ENCODE measurements at regions not wholly inside any gene's neighbourhood (a gene's known extent, or its start where the extent isn't known, plus 50 kb on each side); places are given as distances from the start of the nearest gene placed in this dataset.

DNA sequence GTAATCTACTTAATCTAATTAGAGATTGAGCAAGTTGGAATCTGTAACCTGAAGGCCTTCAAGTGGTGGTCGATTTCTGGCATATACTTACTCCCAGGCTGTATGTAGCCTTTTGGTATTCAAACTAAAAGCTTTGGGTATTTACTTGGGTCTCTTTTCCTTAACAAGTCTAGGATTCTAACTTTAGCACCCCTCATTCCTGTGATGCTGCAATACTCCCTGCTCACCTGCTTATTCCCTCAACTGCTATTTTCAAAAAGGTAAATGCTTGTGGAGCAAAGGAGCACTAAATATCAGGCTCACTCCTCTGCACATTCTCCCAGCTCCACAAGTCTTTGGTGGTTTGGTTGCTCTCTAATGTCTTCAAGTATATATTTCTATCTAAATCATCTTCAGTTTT lies 68.0 kb upstream of the CYYR1 start:
- H3K79me2 ChIP-seq (ENCODE audit: control insufficient read depth, insufficient read depth, low read length) = no peaks in the 10 kb centered on the region
- no peak for DNase-seq (ENCODE audit: low read depth, low spot score)
- H3K4me2 ChIP-seq (ENCODE audit: insufficient read depth, low read length) = no peak overlapping the region
- TF ChIP-seq, protein P1, sequence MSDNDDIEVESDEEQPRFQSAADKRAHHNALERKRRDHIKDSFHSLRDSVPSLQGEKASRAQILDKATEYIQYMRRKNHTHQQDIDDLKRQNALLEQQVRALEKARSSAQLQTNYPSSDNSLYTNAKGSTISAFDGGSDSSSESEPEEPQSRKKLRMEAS (IDR thresholded peaks at IDR 0.05; ENCODE audit: insufficient read depth, insufficient read length) = no peak
- no peak for TF ChIP-seq MYC (IDR thresholded peaks at IDR 0.05; ENCODE audit: low read depth, low read length)
- ChIA-PET POLR2A (no interaction called here), CTCF (no interaction called here)
- H3K9me1 ChIP-seq (replicated peaks; ENCODE audit: control insufficient read depth, extremely low read depth, insufficient read depth, low read length) = no peaks in the 10 kb centered on the region
- dilution Hi-C loops (cut with MboI; ENCODE audit: extremely low pct_ligation_motif_present, low sequenced_read_pairs) = no loop called here
- intact Hi-C loops (cut with micrococcal nuclease) = no loop called here
- H4K20me1 ChIP-seq (replicated peaks; ENCODE audit: control insufficient read depth, extremely low read depth, insufficient read depth, low read length) = no peaks in the 10 kb centered on the region
- no peaks in the 10 kb centered on the region for H3K9me3 ChIP-seq (replicated peaks; ENCODE audit: control insufficient read depth, insufficient read depth, low read length)
- H3K9ac ChIP-seq (replicated peaks; ENCODE audit: extremely low read depth, insufficient read depth, low read length) = no peak overlapping the region
- no peaks in the 10 kb centered on the region for H3K36me3 ChIP-seq (ENCODE audit: control insufficient read depth in 2 of 2, extremely low read depth in 1 of 2, insufficient read depth in 2 of 2, low read length in 2 of 2)
- H3K27ac ChIP-seq (ENCODE audit: insufficient read depth, low read depth, low read length) = no peak overlapping the region
- H3K27me3 ChIP-seq (ENCODE audit: control insufficient read depth in 2 of 2, insufficient read depth in 2 of 2, low read length in 2 of 2) = no peaks in the 10 kb centered on the region
- H3K4me3 ChIP-seq (replicated peaks in 1 of 3; ENCODE audit: insufficient read depth in 1 of 3, low read depth in 1 of 3, low read length in 3 of 3) = no peak overlapping the region
- H3K4me1 ChIP-seq (ENCODE audit: control insufficient read depth, extremely low read depth, insufficient read depth, low read length) = no peaks in the 10 kb centered on the region
- BruUV-seq (replicated peaks) = no TSS peak
- no peak for FAIRE-seq
- H2AFZ ChIP-seq (ENCODE audit: low read depth, low read length) = no peak overlapping the region

DNA sequence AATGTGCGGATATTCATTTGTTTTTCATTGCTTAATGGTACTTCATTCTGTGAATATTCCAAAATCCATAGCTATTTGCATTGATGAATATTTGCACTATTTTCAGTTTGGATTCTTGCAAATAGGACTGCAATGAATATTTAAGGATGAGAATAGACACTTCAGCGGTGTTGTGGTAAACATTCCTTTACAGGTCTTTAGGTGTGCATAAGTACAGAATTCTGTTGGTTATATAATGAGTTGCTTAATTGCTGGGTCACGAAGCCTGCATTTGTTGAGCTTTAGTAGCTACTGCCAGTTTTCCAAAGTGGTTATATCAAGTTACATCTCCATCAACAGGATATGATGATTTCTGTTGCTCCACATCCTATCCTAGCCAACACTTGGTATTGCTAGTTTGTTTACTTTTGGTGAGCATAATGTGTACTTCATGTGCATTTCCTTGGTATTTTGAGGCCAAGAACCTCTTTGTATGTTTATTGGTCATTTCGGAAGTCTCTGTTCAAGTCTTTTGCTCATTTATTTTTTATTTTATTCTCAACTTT lies 64.2 kb upstream of the CYYR1 start:
- H3K4me2 ChIP-seq (ENCODE audit: insufficient read depth, low read length) = no peak overlapping the region
- TF ChIP-seq, protein P1 (IDR thresholded peaks at IDR 0.05; ENCODE audit: insufficient read depth, insufficient read length) = no peak
- TF ChIP-seq EZH2 (IDR thresholded peaks at IDR 0.05; ENCODE audit: borderline replicate concordance, low read depth, low read length, severe bottlenecking) (no peak), MYC (IDR thresholded peaks at IDR 0.05; ENCODE audit: low read depth, low read length) (no peak), GATA2 (IDR thresholded peaks at IDR 0.05; ENCODE audit: insufficient read depth, insufficient read length, low read depth, low read length) (no peak), FOS (IDR thresholded peaks at IDR 0.05; ENCODE audit: borderline replicate concordance, insufficient read depth, low read length) (no peak), JUN (IDR thresholded peaks at IDR 0.05; ENCODE audit: borderline replicate concordance, insufficient read depth, insufficient read length, low read depth) (no peak), POLR2A (IDR thresholded peaks at IDR 0.05; ENCODE audit: low read depth, low read length) (no peak), POLR2AphosphoS5 (IDR thresholded peaks at IDR 0.05; ENCODE audit: insufficient read depth, low read depth, low read length) (no peak)
- TF ChIP-seq, protein P2, sequence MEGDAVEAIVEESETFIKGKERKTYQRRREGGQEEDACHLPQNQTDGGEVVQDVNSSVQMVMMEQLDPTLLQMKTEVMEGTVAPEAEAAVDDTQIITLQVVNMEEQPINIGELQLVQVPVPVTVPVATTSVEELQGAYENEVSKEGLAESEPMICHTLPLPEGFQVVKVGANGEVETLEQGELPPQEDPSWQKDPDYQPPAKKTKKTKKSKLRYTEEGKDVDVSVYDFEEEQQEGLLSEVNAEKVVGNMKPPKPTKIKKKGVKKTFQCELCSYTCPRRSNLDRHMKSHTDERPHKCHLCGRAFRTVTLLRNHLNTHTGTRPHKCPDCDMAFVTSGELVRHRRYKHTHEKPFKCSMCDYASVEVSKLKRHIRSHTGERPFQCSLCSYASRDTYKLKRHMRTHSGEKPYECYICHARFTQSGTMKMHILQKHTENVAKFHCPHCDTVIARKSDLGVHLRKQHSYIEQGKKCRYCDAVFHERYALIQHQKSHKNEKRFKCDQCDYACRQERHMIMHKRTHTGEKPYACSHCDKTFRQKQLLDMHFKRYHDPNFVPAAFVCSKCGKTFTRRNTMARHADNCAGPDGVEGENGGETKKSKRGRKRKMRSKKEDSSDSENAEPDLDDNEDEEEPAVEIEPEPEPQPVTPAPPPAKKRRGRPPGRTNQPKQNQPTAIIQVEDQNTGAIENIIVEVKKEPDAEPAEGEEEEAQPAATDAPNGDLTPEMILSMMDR (IDR thresholded peaks at IDR 0.05; ENCODE audit: extremely low read depth in 1 of 2, insufficient read depth in 1 of 2, low read depth in 1 of 2, low read length in 2 of 2) = no peak
- H3K36me3 ChIP-seq (ENCODE audit: control insufficient read depth in 2 of 2, extremely low read depth in 1 of 2, insufficient read depth in 2 of 2, low read length in 2 of 2) = no peaks in the 10 kb centered on the region
- POLR2A ChIA-PET = no interaction called here
- H3K9me3 ChIP-seq (replicated peaks; ENCODE audit: control insufficient read depth, insufficient read depth, low read length) = no peaks in the 10 kb centered on the region
- no peaks in the 10 kb centered on the region for H3K27me3 ChIP-seq (ENCODE audit: control insufficient read depth in 2 of 2, insufficient read depth in 2 of 2, low read length in 2 of 2)
- no peaks in the 10 kb centered on the region for H3K9me1 ChIP-seq (replicated peaks; ENCODE audit: control insufficient read depth, extremely low read depth, insufficient read depth, low read length)
- no peak for FAIRE-seq
- H3K4me1 ChIP-seq (ENCODE audit: control insufficient read depth, extremely low read depth, insufficient read depth, low read length) = no peaks in the 10 kb centered on the region
- H3K4me3 ChIP-seq (replicated peaks in 1 of 3; ENCODE audit: insufficient read depth in 1 of 3, low read depth in 1 of 3, low read length in 3 of 3) = no peak overlapping the region
- no peaks in the 10 kb centered on the region for H4K20me1 ChIP-seq (replicated peaks; ENCODE audit: control insufficient read depth, extremely low read depth, insufficient read depth, low read length)
- H3K79me2 ChIP-seq (ENCODE audit: control insufficient read depth, insufficient read depth, low read length) = no peaks in the 10 kb centered on the region
- no TSS peak for BruUV-seq (replicated peaks)
- no peak overlapping the region for H2AFZ ChIP-seq (ENCODE audit: low read depth, low read length)
- intact Hi-C loops (cut with micrococcal nuclease) = no loop called here
- dilution Hi-C loops (cut with MboI; ENCODE audit: extremely low pct_ligation_motif_present, low sequenced_read_pairs) = no loop called here
- CTCF ChIA-PET = interaction anchor here (0.5 kb wide), 1 partner anchor 411 kb away, joined by 3 read pairs; no protein-coding TSS in a partner anchor
- no peak for DNase-seq (ENCODE audit: low read depth, low spot score)
- H3K9ac ChIP-seq (replicated peaks; ENCODE audit: extremely low read depth, insufficient read depth, low read length) = no peak overlapping the region
- H3K27ac ChIP-seq (ENCODE audit: insufficient read depth, low read depth, low read length) = no peak overlapping the region
